ENCODE measurements at regions not wholly inside any gene's neighbourhood (a gene's known extent, or its start where the extent isn't known, plus 50 kb on each side); places are given as distances from the start of the nearest gene placed in this dataset.
"Not testable (repeated sequence)": the region's sequence is repeated elsewhere in the genome, so short reads cannot be mapped to it uniquely, and the experiment has no call there.

- H3K4me3 ChIP-seq (ENCODE audit: low read depth, low read length): no peak overlapping the region
- no peak for DNase-seq (ENCODE audit: low read depth)
- TF ChIP-seq CTCF (IDR thresholded peaks at IDR 0.05; ENCODE audit: low read depth, low read length, missing control alignments): no peak
Observed at GRCh38 chr1:221527302-221527701, 214.6 kb downstream of the DUSP10 start.

- no peak for DNase-seq (ENCODE audit: low read depth)
- no peak overlapping the region for H3K4me3 ChIP-seq (ENCODE audit: low read depth, low read length)
- TF ChIP-seq CTCF (IDR thresholded peaks at IDR 0.05; ENCODE audit: low read depth, low read length, missing control alignments): no peak
Observed at GRCh38 chr1:221527886-221528624, 213.8 kb downstream of the DUSP10 start.

GRCh38 chr1:221530159-221530558 is 211.7 kb downstream of the DUSP10 start:
- not testable (repeated sequence) for H3K4me3 ChIP-seq (ENCODE audit: low read depth, low read length); DNase-seq (ENCODE audit: low read depth)

- no peak overlapping the region for H3K4me3 ChIP-seq (ENCODE audit: low read depth, low read length)
- TF ChIP-seq CTCF (IDR thresholded peaks at IDR 0.05; ENCODE audit: low read depth, low read length, missing control alignments): no peak
- DNase-seq (ENCODE audit: low read depth): no peak
Observed at GRCh38 chr1:221530791-221531190, 211.1 kb downstream of the DUSP10 start.

- TF ChIP-seq CTCF (IDR thresholded peaks at IDR 0.05; ENCODE audit: low read depth, low read length, missing control alignments): no peak
- no peak overlapping the region for H3K4me3 ChIP-seq (ENCODE audit: low read depth, low read length)
- no peak for DNase-seq (ENCODE audit: low read depth)
Observed at GRCh38 chr1:221532071-221532773, 209.7 kb downstream of the DUSP10 start.

- TF ChIP-seq CTCF (IDR thresholded peaks at IDR 0.05; ENCODE audit: low read depth, low read length, missing control alignments): no peak
- DNase-seq (ENCODE audit: low read depth): no peak
- H3K4me3 ChIP-seq (ENCODE audit: low read depth, low read length): no peak overlapping the region
Observed at GRCh38 chr1:221541296-221541695, 200.6 kb downstream of the DUSP10 start.

- H3K4me3 ChIP-seq (ENCODE audit: low read depth, low read length): no peak overlapping the region
- TF ChIP-seq CTCF (IDR thresholded peaks at IDR 0.05; ENCODE audit: low read depth, low read length, missing control alignments): peak; percentile 43
- no peak for DNase-seq (ENCODE audit: low read depth)
Observed at GRCh38 chr1:221543529-221544120, 198.3 kb downstream of the DUSP10 start.
